Esophagus muscularis mucosa (tissue), 4 donors: ENCODE measurements at regions not wholly inside any gene's neighbourhood (a gene's known extent, or its start where the extent isn't known, plus 50 kb on each side); places are given as distances from the start of the nearest gene placed in this dataset.

Experiments
- CTCF ChIP-seq, 3 experiments: fragments of 200-600 bp in 2 of 3; fragments of 450-650 bp in 1 of 3; sonication (generic) in 2 of 3; IDR thresholded peaks; one replicate each; pipeline ENCODE4 v1.5.1; 2017 to 2019; ENCODE audit warnings: antibody characterized with exemption in 3 of 3, mild to moderate bottlenecking in 2 of 3, moderate library complexity in 1 of 3
- EP300 ChIP-seq: sonication (generic); formaldehyde crosslinking; IDR thresholded peaks from one replicate; pipeline ENCODE4 v1.6.1; 2017; ENCODE audit warnings: antibody characterized with exemption
- POLR2A ChIP-seq: fragments of 450-650 bp; IDR thresholded peaks from one replicate; pipeline ENCODE4 v1.6.1; 2017; ENCODE audit warnings: antibody characterized with exemption, moderate library complexity, mild to moderate bottlenecking, low read depth
- POLR2AphosphoS5 ChIP-seq, 2 donors: sonication (generic); formaldehyde crosslinking; IDR thresholded peaks; one replicate each; pipeline ENCODE4 v1.6.1; 2017; ENCODE audit warnings: antibody characterized with exemption in 2 of 2

GRCh38 chr7:32661929-32662328 lies 166.6 kb downstream of the AVL9 start:
- no peak for TF ChIP-seq CTCF (IDR thresholded peaks at IDR 0.05)
- no peak for TF ChIP-seq POLR2A
- TF ChIP-seq EP300: no peak
- no peak for TF ChIP-seq POLR2AphosphoS5 (IDR thresholded peaks at IDR 0.05)
